Suprapubic skin (tissue), 4 donors: ENCODE measurements at regions not wholly inside any gene's neighbourhood (a gene's known extent, or its start where the extent isn't known, plus 50 kb on each side); places are given as distances from the start of the nearest gene placed in this dataset.

ENCODE experiments used
- POLR2A ChIP-seq, 2 donors: fragments of 450-650 bp; IDR thresholded peaks; one replicate each; pipeline ENCODE4 v1.6.1; 2017; ENCODE audit warnings: antibody characterized with exemption in 2 of 2, mild to moderate bottlenecking in 2 of 2, moderate library complexity in 2 of 2
- POLR2AphosphoS5 ChIP-seq, 3 donors: sonication (generic); formaldehyde crosslinking; IDR thresholded peaks; one replicate each; pipeline ENCODE4 v1.6.1; 2017; ENCODE audit warnings: antibody characterized with exemption in 3 of 3
- TF ChIP-seq, protein P1 (sequence below), 2 donors: fragments of 200-600 bp in 1 of 2; fragments of 450-650 bp in 1 of 2; sonication (generic) in 1 of 2; IDR thresholded peaks; one replicate each; pipeline ENCODE4 v1.5.1; 2016 to 2019; ENCODE audit warnings: antibody characterized with exemption in 2 of 2, mild to moderate bottlenecking in 1 of 2, moderate library complexity in 1 of 2

DNA sequence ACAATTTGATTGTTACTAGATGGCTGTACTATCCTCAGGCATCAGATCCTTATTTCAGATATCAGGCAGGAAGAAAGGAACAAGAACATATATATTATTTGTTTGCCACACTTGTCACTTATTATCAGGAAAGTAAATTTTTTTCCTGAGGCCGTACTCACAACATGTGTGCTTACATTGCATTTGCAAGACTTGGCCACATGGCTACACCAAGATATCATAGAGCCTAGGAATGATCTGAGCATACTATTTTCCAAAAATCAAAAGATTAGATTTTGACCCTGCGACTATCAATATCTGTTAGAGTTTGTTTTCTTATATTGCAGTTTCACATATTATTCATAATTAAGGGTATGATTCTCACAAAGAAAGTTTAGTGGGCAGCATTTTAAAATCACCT lies 426.2 kb upstream of the BCHE start:
- TF ChIP-seq, protein P1, sequence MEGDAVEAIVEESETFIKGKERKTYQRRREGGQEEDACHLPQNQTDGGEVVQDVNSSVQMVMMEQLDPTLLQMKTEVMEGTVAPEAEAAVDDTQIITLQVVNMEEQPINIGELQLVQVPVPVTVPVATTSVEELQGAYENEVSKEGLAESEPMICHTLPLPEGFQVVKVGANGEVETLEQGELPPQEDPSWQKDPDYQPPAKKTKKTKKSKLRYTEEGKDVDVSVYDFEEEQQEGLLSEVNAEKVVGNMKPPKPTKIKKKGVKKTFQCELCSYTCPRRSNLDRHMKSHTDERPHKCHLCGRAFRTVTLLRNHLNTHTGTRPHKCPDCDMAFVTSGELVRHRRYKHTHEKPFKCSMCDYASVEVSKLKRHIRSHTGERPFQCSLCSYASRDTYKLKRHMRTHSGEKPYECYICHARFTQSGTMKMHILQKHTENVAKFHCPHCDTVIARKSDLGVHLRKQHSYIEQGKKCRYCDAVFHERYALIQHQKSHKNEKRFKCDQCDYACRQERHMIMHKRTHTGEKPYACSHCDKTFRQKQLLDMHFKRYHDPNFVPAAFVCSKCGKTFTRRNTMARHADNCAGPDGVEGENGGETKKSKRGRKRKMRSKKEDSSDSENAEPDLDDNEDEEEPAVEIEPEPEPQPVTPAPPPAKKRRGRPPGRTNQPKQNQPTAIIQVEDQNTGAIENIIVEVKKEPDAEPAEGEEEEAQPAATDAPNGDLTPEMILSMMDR (IDR thresholded peaks at IDR 0.05): no peak
- no peak for TF ChIP-seq POLR2A (IDR thresholded peaks at IDR 0.05)
- TF ChIP-seq POLR2AphosphoS5 (IDR thresholded peaks at IDR 0.05): no peak
